Kidney epithelial cell (primary cell): ENCODE measurements at regions not wholly inside any gene's neighbourhood (a gene's known extent, or its start where the extent isn't known, plus 50 kb on each side); places are given as distances from the start of the nearest gene placed in this dataset.

Experiments used
- DNase-seq: peaks from one replicate; pipeline ENCODE4 v3.0.0-alpha.2; 2010; ENCODE audit warnings: low read depth
- H3K27me3 ChIP-seq: 2 replicates; pipeline ENCODE4 v1.6.0; 2011; ENCODE audit warnings: low read length; ENCODE audit not compliant: control insufficient read depth, insufficient read depth
- H3K36me3 ChIP-seq: 2 replicates; pipeline ENCODE4 v1.5.1; 2011; ENCODE audit warnings: low read length; ENCODE audit not compliant: control insufficient read depth, insufficient read depth
- H3K4me3 ChIP-seq: 2 replicates; pipeline ENCODE4 v1.5.1; 2011; ENCODE audit warnings: low read depth, mild to moderate bottlenecking, control low read depth, low read length
- TF ChIP-seq, protein P1 (sequence below): IDR thresholded peaks from 2 replicates; pipeline ENCODE4 v1.5.1; 2011; ENCODE audit warnings: mild to moderate bottlenecking, moderate library complexity, low read length, control low read depth, inconsistent platforms; ENCODE audit not compliant: insufficient read depth, poor library complexity, severe bottlenecking

DNA sequence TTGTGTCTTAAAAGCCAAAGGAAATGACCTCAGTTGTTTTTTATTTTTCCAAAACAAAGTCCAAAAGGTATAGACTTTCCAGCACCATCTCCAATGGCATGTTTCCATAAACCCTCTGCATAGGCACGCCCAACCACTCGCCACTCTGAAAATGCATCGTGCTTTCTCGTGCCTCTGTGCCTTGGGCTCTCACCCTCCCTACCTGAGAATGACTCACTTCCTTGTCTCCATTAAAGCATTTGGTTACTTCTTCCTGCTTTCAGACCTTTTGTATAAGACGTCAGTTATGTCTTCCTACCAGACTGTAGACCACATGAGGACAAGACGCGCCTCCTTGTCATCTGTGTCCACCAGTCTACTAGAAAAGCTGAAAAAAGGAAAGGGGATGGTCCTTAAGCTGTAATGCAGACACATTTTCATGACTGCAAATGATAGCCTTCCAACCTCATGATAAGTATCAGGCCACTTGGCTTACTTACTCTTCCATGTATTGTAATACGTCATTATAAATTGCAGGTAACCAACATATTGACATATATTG is 61.2 kb upstream of the CDYL start:
- Histone ChIP-seq H3K36me3 (no peaks in the 10 kb centered on the region), H3K4me3 (no peak overlapping the region), H3K27me3 (no peaks in the 10 kb centered on the region)
- no peak for DNase-seq
- TF ChIP-seq, protein P1, sequence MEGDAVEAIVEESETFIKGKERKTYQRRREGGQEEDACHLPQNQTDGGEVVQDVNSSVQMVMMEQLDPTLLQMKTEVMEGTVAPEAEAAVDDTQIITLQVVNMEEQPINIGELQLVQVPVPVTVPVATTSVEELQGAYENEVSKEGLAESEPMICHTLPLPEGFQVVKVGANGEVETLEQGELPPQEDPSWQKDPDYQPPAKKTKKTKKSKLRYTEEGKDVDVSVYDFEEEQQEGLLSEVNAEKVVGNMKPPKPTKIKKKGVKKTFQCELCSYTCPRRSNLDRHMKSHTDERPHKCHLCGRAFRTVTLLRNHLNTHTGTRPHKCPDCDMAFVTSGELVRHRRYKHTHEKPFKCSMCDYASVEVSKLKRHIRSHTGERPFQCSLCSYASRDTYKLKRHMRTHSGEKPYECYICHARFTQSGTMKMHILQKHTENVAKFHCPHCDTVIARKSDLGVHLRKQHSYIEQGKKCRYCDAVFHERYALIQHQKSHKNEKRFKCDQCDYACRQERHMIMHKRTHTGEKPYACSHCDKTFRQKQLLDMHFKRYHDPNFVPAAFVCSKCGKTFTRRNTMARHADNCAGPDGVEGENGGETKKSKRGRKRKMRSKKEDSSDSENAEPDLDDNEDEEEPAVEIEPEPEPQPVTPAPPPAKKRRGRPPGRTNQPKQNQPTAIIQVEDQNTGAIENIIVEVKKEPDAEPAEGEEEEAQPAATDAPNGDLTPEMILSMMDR = no peak

DNA sequence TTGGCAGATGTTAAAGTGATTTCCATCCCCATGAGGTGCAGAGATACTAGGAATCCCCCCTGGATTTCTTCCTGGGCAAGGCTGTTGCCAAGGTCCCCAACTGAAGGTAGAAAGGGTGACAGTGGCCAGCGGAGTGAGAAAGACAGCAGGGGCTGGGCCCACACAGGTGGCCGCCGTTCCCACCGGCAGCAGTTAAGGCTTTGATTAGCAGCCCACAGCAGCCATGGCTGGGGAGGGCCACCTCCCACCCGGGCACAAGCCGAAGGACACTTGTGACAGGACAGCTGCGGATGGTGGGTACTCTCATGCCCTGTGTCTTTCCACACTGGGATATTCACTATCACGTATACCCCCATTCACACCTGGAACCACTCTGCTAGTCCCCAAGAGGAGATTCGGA is 63.9 kb upstream of the CDYL start:
- DNase-seq = no peak
- Histone ChIP-seq H3K27me3 (no peaks in the 10 kb centered on the region), H3K36me3 (no peaks in the 10 kb centered on the region), H3K4me3 (no peak overlapping the region)
- TF ChIP-seq, protein P1 = no peak

DNA sequence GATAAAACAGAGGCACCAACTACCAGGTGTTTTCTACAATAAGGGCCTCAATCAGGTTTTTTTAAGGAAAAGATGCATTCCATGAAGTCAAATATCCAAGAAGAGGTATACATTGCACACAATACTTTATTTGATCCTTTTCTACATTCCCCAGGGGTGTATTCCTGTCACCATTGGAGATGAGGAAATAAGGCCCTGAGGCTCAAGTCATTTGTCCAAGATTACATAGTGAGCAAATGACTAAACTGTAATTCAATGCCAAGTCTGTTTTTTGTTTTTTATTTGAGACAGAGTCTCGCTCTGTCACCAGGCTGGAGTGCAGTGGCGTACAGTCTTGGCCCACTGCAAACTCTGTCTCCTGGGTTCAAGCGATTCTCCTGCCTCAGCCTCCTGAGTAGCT is 69.2 kb upstream of the CDYL start:
- Histone ChIP-seq H3K27me3 (no peaks in the 10 kb centered on the region), H3K4me3 (no peak overlapping the region), H3K36me3 (no peaks in the 10 kb centered on the region)
- TF ChIP-seq, protein P1 = no peak
- DNase-seq = no peak

DNA sequence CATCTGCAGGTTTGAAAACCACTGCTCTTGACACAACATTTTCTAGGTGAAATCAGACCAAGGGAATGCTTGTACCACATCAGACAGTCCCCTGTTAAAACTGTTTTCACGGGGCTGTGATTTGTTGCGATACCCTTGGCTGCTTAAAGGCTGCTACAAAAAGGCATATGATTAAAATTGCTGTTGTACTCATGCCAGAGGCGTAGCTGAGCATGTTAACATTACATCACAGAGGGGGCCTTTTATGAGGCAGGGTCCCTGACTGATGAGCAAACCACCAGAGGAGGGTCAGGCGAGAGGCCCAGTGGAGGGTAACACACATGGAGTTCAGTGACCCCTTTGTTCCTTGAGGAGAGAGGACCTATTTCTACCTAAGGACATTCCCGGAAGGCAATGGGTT is 70.4 kb upstream of the CDYL start:
- H3K36me3 ChIP-seq = no peaks in the 10 kb centered on the region
- DNase-seq = no peak
- TF ChIP-seq, protein P1 = no peak
- no peak overlapping the region for H3K4me3 ChIP-seq
- H3K27me3 ChIP-seq = no peaks in the 10 kb centered on the region

DNA sequence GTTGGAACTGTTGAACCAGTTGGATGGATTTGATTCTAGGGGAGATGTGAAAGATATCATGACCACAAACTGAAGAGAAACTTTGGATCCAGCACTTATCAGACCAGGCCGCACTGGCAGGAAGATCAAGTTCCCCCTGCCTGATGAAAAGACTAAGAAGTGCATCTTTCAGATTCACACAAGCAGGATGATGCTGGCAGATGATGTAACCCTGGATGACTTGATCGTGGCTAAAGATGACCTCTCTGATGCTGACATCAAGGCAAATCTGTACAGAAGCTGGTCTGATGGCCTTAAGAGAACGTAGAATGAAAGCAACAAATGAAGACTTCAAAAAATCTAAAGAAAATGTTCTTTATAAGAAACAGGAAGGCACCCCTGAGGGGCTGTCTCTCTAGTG is 72.8 kb upstream of the CDYL start:
- TF ChIP-seq, protein P1 = no peak
- no peak for DNase-seq
- Histone ChIP-seq H3K27me3 (no peaks in the 10 kb centered on the region), H3K4me3 (no peak overlapping the region), H3K36me3 (no peaks in the 10 kb centered on the region)

DNA sequence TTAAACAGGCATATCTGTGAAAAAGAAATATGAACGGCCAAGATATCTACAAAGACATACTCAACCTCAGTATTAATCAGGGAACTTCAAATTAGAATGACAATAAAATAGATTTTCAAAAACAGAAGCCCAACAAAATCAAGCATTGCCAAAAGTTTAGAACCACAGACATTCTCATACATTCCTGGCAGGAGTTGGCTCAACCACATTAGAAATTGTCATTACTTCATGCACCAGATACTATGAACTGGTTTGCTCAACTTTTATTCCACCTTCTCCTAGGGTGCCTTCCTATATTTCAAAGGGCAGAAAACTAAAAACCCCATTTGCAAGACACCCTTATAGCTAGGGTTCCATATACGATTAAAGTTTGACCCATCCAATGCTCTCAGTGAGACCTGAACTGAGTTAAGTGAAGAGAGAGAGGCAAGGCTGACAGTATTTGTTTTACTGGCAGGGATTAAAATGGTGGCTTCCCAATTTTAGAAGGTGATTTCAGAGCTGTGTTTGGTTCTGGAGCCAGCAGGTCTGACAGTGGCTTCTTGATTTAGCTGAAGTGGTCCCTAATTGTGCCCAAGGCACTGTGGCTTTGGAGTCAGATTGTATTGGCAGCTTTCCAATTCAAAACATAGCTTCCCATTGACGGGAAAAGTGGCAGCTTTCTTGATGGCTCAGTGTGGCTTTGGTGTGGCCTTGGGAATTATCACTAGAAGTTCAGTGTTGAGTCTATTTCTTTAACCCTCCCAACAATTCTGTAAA is 77.1 kb upstream of the CDYL start:
- Histone ChIP-seq H3K27me3 (no peaks in the 10 kb centered on the region), H3K36me3 (no peaks in the 10 kb centered on the region), H3K4me3 (no peak overlapping the region)
- TF ChIP-seq, protein P1 = no peak
- no peak for DNase-seq
